ENCODE measurements at regions not wholly inside any gene's neighbourhood (a gene's known extent, or its start where the extent isn't known, plus 50 kb on each side); places are given as distances from the start of the nearest gene placed in this dataset.

DNA sequence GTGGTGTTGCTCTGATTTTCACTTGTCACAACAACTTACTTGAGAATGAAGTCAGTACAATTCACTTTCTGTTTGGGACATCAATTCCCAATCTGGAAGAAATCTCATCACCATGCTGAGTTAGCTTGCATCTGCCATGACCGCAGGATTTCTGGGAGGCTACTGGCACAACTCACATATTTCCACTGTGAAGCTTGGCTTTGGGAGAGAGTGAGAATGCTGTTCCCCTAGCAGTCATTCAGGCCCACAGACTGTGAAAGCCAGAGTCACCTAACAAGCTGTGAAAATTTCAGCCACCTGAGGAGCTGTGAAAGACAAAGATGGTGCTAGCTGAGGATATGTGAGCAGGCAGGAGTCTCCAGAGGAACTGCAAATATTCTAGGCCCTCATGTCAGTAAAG, 365.2 kb upstream of the TUSC1 start:
- Histone ChIP-seq H3K27ac (ENCODE audit: extremely low read depth, low read depth, low read length) (no peak overlapping the region), H3K4me1 (ENCODE audit: control insufficient read depth, insufficient read depth, low read length) (no peaks in the 10 kb centered on the region), H3K36me3 (ENCODE audit: control insufficient read depth in 2 of 2, insufficient read depth in 1 of 2, low read length in 2 of 2) (no peaks in the 10 kb centered on the region), H3K4me3 (ENCODE audit: low read depth, low read length) (no peak overlapping the region), H3K9me3 (ENCODE audit: control insufficient read depth, insufficient read depth, low read depth, low read length) (no peaks in the 10 kb centered on the region)
- POLR2A ChIA-PET = interaction anchor here (0.6 kb wide), 1 partner anchor 976 kb away, joined by 5 read pairs; no protein-coding TSS in a partner anchor
- TF ChIP-seq ZIC2 (tag by site-specific recombination; IDR thresholded peaks at IDR 0.05) (no peak), ZNF510 (tag by site-specific recombination; IDR thresholded peaks at IDR 0.05; ENCODE audit: insufficient replicate concordance) (no peak), ZNF830 (tag by site-specific recombination; IDR thresholded peaks at IDR 0.05; ENCODE audit: low read depth) (no peak), SCRT2 (tag by site-specific recombination; IDR thresholded peaks at IDR 0.05) (no peak), PRDM1 (tag by site-specific recombination; IDR thresholded peaks at IDR 0.05) (no peak), ZNF10 (tag by site-specific recombination; IDR thresholded peaks at IDR 0.05) (no peak), SALL2 (tag by site-specific recombination; IDR thresholded peaks at IDR 0.05; ENCODE audit: borderline replicate concordance) (no peak), ZNF324 (tag by site-specific recombination; IDR thresholded peaks at IDR 0.05) (no peak), ZBTB20 (tag by site-specific recombination; IDR thresholded peaks at IDR 0.05) (no peak)
- CTCF ChIA-PET = no interaction called here

- Histone ChIP-seq H3K4me3 (ENCODE audit: low read depth, low read length) (no peak overlapping the region), H3K36me3 (ENCODE audit: control insufficient read depth in 2 of 2, insufficient read depth in 1 of 2, low read length in 2 of 2) (no peaks in the 10 kb centered on the region), H3K4me1 (ENCODE audit: control insufficient read depth, insufficient read depth, low read length) (no peaks in the 10 kb centered on the region), H3K9me3 (ENCODE audit: control insufficient read depth, insufficient read depth, low read depth, low read length) (no peaks in the 10 kb centered on the region), H3K27ac (ENCODE audit: extremely low read depth, low read depth, low read length) (no peak overlapping the region)
- TF ChIP-seq GFI1B (tag by site-specific recombination; IDR thresholded peaks at IDR 0.05) = no peak
- POLR2A ChIA-PET = no interaction called here
- CTCF ChIA-PET = interaction anchor here (0.6 kb wide), 2 partner anchors 93 to 292 kb away, joined by 3 read pairs; no protein-coding TSS in a partner anchor
Observed at GRCh38 chr9:26034786-26035185, 356.5 kb upstream of the TUSC1 start.

DNA sequence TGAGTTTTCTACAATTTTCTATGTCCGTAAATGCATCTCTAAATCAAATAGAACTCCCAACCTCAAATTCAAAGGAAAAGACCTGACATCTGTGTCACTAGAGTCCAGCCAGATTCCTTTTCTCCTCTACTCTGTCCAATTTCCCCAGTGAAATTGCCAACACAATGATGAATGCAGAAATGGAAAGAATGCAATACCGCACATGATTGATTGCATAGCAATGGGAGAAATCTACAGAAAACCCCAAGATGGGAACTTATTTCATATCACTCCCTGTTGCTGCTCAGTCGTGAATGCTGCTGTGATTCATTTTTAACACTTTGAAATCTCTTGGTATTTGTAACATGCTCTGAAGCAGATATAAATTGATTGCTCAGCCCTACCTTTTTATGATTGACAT, 355.1 kb upstream of the TUSC1 start:
- H3K27ac ChIP-seq (ENCODE audit: extremely low read depth, low read depth, low read length) = no peak overlapping the region
- CTCF ChIA-PET = interaction anchor here (0.6 kb wide), 1 partner anchor 14 kb away, joined by 3 read pairs; no protein-coding TSS in a partner anchor
- H3K4me3 ChIP-seq (ENCODE audit: low read depth, low read length) = no peak overlapping the region
- no peaks in the 10 kb centered on the region for H3K4me1 ChIP-seq (ENCODE audit: control insufficient read depth, insufficient read depth, low read length)
- H3K36me3 ChIP-seq (ENCODE audit: control insufficient read depth in 2 of 2, insufficient read depth in 1 of 2, low read length in 2 of 2) = no peaks in the 10 kb centered on the region
- no peaks in the 10 kb centered on the region for H3K9me3 ChIP-seq (ENCODE audit: control insufficient read depth, insufficient read depth, low read depth, low read length)
- POLR2A ChIA-PET = no interaction called here
- TF ChIP-seq ZNF266 (tag by site-specific recombination; IDR thresholded peaks at IDR 0.05; ENCODE audit: low read depth) (no peak), ZSCAN23 (tag by site-specific recombination; IDR thresholded peaks at IDR 0.05) (no peak), ZNF423 (tag by site-specific recombination; IDR thresholded peaks at IDR 0.05) (no peak), SCRT1 (tag by site-specific recombination; IDR thresholded peaks at IDR 0.05; ENCODE audit: borderline replicate concordance) (no peak), ZBTB1 (tag by site-specific recombination; IDR thresholded peaks at IDR 0.05) (no peak), ZNF394 (tag by site-specific recombination; IDR thresholded peaks at IDR 0.05; ENCODE audit: borderline replicate concordance) (no peak), SETDB1 (IDR thresholded peaks at IDR 0.05; ENCODE audit: insufficient read length, low read length) (no peak), ZFP41 (tag by site-specific recombination; IDR thresholded peaks at IDR 0.05; ENCODE audit: borderline replicate concordance) (no peak), ZNF239 (tag by site-specific recombination; IDR thresholded peaks at IDR 0.05) (no peak)
- TF ChIP-seq, protein P1, sequence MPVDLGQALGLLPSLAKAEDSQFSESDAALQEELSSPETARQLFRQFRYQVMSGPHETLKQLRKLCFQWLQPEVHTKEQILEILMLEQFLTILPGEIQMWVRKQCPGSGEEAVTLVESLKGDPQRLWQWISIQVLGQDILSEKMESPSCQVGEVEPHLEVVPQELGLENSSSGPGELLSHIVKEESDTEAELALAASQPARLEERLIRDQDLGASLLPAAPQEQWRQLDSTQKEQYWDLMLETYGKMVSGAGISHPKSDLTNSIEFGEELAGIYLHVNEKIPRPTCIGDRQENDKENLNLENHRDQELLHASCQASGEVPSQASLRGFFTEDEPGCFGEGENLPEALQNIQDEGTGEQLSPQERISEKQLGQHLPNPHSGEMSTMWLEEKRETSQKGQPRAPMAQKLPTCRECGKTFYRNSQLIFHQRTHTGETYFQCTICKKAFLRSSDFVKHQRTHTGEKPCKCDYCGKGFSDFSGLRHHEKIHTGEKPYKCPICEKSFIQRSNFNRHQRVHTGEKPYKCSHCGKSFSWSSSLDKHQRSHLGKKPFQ (tag by site-specific recombination; IDR thresholded peaks at IDR 0.05) = no peak

Measured in HEK293 (cell line).